Astrocyte of the hippocampus (primary cell): ENCODE measurements at regions not wholly inside any gene's neighbourhood (a gene's known extent, or its start where the extent isn't known, plus 50 kb on each side); places are given as distances from the start of the nearest gene placed in this dataset.
"Not testable (repeated sequence)": the region's sequence is repeated elsewhere in the genome, so short reads cannot be mapped to it uniquely, and the experiment has no call there.

Source experiments
- DNase-seq: peaks from one replicate; pipeline ENCODE4 v3.0.0; 2011; ENCODE audit warnings: low read depth, low spot score

DNA sequence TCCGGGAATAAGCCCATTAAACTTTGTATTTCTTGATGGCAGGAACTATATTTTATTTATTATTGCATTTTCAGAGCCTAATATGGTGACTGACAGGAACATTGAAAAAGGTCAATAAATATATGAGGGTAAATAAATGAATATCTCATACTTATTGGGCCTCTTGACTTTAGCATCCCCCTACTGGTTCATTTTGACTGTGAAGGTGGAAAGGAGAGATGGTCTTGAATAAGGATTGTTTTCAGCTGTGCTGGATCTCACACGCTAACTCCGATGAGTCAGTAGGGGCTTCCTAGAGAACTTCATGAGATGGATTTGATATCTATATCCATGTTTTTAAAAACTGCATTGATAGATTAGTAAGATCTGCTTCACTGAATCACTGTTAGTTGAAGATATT is 1026.0 kb downstream of the REEP3 start:
- no peak for DNase-seq

DNA sequence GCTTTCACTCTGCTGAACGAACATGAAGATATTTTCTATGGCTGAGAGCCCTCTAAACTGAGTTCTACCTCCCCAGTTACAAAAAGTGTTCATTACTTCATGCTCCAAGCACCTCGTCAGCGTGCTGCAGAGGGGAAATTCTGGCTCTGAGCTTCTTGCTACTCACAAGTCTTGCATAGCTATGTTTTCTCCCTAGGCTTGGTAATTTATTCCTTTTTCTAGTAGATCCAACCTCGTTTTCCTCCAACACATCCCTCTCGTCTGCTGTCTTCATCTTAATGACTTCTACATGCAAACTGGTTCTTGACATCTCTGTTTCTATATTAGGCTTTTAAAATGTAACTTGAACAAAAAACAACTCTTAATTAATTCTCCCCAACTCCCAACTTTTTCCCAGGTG is 1034.5 kb downstream of the REEP3 start:
- no peak for DNase-seq

DNA sequence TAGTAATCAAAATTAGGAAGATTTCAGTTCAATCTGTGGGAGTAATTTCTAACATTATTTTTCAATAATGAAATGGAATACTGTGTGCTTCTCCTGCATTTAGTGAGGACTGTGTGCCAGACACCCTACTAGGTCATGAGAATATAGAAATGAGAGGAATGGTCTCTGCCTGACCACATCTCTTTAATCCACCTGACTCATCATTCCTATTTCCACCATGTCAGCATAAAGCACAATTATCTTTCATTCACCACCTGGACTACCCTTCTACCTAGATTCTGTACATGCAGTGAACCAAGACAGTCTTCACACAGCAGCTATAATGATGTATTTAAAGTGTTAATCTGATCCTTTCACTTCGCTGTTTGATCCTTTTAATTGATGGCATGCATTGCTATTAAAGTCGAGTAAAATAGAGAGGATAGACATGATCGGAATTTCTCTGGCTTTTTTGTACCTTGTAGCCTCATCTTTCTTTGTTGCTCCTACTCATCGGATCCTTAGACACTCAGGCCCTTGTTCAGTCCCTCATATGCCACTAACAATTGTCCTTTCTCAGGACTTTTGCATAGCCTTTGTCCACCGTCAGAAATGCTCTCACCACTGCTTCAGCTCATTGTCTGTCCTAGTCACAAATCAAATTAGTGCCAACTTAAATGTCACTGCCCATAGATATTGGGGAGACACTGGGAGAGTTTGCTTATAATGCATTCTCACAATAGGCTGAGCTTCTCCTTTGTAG is 1037.1 kb downstream of the REEP3 start:
- no peak for DNase-seq

DNA sequence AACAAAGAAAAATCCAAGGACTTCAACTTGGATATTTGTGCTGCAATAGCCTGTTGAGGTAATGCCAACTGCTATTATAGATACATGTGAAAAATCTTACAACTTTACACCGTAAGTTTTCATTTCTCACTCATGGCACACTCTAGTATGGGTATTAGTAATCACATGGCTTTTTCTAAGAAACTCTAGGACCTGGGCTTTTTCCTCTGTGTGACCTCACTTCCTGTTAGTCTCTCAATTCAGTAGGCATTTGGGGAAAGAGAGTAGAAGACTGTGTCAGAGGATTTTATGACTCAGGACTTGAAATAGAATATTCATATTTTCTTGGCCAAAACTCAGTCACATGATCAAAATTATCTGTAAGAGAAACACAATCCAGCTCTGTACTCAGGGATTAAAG is 1049.9 kb downstream of the REEP3 start:
- DNase-seq, result no peak

DNA sequence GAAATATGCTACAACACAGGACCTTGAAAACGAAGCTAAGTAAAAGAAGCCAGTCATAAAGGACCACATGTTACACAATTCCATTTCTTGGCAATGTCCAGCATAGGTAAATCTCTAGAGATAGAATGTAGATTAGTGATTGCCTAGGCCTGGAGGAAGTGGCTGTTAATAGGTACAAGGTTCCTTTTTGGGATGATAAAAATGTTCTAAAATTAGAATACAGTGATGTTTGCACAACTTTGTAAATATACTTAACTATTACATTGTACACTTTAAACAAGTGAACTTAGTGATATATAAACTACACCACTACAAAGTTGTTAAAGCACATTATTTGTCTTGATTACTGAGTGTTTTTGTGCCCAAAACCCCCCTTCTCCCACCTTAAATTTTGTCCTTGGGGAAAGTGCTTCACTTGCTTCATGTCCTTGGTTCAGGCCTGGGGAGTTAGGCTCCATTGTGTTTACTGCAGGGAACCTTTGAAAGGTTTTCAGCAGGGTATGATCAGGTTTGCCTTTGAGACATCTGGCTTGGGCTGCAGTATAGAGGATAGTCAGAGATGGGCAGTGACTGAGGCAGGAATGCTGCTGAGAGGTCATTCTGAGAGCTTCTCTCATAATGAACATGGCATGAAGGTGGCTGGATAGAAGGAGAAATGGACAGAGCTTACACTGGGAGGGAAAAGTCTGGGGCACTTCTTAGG is 1052.6 kb downstream of the REEP3 start:
- no peak for DNase-seq

DNA sequence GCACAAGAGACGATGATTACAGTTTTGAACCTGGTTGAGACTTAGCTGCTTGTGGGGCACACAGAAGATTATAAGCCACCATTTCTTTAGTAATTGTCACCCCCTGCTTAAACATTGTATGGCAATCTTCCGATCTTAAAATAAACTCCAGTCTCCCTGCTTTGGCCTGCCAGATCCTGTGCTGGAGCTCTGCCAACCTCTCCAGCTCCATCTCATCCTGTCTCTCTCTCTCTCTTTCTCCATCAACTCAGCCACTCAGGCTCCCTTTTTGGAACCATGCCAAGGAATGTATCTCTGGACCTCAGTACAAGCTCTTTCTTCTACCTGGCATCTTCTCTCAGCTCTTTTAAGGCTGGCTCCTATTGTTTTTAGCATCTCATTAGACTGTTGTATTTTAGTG is 1053.2 kb downstream of the REEP3 start:
- DNase-seq, result peak; percentile 19

DNA sequence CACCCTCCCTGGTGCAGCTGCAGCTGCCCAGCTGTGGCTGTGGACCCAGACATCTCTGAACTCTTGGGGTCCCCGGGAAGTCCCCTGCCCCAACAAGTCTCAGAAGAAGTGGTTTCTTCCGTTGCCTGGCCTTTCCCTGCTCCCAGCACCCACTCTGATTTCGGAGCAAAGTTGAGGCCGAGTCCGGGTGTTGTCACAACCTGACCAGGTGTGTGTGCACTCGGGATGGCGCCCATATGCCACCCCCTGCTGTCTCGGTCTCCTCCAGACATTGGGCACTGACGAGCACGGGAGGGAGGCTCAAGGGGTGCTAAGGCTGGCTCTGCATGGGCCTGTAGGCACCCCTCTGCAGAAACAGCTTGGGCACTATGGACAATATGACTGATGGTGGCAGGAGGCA is 1055.3 kb downstream of the REEP3 start:
- no peak for DNase-seq

DNA sequence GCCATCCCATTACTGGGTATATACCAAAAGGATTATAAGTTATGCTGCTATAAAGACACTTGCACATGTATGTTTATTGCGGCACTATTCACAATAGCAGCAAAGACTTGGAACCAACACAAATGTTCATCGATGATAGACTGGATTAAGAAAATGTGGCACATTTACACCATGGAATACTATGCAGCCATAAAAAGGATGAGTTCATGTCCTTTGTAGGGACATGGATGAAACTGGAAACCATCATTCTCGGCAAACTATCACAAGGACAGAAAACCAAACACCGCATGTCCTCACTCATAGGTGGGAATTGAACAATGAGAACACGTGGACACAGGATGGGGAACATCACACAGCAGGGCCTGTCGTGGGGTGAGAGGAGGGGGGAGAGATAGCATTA is 1057.6 kb downstream of the REEP3 start:
- DNase-seq, result not testable (repeated sequence)

DNA sequence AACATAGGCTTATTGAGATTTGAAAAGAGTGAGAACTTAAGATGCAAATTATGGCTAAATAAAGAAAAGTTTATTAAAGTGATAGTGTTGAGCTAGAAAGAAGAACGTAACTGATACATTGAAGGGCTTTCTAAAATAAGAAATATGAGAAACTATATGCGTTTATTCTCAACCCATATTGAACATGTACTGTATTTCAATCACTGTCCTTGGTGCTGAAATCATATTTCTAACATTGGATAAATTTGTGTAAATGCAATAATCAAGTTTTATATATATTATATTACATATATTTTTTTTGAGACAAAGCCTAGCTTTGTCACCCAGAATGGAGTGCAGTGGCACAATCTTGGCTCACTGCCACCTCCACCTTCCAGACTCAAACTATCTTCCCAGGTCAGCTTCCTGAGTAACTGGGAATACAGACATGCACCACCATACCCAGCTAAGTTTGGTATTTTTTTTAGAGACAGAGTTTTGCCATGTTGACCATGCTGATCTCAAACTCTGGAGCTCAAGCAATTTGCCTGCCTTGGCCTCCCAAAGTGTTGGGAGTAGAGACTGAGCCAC is 1065.8 kb downstream of the REEP3 start:
- DNase-seq, result peak; percentile 1

DNA sequence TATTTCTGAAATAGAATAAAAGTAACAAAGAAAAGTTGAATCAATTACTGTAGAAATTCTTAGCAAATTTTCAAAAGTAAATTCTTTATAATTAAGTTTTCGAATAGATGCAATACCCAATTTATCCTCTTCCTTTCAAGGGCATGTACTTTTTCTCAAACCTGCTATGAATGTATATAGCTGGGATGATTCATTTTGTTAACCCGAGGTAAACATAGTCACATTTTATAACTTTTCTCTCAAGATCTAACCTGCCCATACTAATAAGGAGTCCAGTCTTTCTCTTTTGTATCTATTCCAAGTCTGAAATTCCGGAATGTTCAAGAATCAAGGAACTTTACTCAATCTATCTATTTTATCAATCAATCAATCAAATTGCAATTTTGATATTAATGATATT is 1072.9 kb downstream of the REEP3 start:
- no peak for DNase-seq

DNA sequence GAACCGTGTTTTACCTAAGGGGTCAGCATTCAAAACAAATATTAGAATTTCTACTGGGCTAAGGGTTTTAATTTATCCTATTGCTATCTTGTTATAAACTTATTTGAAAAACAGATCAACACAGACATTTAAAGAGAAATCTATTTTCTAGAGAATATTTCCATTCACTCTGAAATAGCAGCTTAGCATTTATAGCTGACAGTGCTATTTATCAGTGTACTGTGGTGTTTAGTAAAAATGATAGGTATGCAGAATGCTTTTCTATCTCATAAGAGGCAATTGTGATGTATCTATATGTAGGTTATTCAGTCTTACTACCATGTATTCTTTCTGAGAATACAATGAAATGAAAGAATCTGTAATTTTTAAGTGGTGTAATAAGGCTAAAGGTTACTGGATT is 1077.4 kb downstream of the REEP3 start:
- DNase-seq, result no peak

DNA sequence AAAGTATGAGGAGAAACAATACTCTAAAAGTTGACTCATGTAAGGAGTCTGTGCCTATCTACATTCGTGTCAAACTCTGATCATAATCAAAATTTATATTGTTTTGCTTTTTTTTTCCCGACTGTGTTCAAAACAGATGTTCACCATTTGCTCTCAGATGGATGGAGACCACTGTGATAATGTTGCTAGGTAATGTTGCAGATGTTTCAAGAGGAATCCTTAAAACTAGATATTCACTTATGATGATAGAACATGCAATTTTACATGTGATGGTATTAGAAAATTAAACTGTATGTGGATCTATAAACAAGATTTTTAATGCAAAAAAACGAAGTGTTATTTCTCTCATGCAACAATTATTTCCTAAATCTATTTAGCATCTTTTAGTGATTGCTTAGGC is 1080.1 kb downstream of the REEP3 start:
- DNase-seq, result no peak

DNA sequence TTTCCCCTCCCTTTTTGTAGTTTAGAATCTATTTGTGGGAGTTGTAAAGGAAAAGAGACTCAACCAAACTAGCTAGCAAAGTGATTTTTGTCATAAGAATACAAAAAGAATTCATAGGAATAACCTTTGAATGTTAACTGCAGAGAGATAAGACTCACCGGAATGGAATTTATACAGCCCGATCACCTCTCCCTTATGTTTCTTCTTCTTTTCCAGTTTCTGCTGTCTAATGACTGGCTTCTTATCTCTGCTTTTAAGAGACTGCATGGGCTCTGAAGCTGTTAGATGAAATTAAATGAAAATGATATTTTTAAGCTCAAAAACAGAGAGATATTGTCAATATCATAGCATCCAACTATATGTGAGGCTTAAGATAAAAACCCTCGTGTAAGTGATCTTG is 1095.9 kb downstream of the REEP3 start:
- DNase-seq, result no peak

DNA sequence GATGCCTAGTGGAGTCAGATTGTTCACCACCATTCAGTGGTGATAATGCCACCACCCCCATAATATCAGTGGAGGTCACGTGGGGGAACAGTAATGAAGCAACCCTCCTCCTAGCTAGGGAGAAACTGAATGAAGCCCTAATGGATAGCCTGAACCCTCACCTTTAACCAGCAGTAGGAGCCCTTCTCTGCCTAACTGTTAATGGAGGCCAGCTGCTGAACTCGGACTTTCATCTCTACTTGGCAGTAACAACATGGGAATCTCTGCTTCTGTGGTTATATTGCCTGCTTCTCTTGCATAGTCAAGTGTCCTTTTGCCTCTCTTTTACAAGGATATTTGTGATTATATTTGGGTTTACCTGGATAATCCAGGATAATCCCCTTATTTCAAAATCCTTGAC is 1097.9 kb downstream of the REEP3 start:
- no peak for DNase-seq

DNA sequence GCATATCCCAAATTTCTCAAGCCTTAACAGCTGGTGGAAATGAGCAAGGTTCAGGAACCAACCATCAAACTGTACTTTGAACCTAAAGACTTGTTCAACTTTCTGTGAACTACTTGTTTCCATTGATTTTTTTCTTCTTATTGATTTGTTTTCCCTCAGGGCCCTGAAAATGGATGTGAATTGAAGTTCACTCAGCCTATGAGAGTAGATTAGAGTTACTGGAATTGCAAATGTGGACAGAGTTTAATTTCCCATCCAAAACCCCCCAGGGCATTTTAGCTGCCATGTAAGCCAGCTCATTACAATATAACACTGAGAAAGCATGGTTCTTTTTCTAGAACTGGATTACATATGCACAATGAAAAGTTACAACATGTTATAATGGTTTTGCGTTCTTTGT is 1105.7 kb downstream of the REEP3 start:
- DNase-seq, result no peak

DNA sequence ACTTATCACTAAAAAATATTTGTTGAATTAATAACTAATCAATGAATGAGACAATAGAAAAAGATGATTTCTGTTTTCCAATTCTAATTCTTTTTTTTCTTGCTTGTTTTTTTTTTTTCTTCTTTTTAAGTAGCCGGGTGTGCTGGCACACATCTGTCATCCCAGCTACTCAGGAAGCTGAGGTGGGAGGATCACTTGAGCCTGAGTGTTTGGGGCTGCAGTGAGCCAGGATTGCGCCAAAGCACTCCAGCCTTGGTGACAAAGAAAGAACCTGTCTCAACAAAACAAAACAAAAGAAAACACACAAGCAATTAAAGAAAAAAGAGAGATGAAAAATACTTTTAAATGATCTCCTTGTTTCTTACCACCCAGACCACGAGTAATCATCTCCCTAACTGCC is 1109.3 kb downstream of the REEP3 start:
- DNase-seq, result no peak

DNA sequence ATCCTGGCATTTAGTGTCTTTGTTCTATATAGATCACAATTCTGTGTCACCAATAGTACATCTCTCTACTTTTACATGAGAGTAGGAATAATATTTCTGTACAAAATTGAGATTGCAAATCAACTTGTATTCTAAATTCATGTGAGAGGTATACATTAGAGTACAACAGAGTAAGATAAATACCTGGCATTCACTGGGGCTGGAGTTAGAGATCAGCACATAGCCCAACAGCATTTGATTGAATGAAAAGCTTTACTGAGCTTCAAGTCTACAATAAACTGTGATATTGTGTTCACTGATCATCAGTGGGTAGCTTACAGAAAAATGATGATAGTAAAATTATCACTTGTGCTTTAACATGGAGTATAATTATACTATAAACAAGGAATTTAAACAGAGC is 1114.7 kb downstream of the REEP3 start:
- DNase-seq, result no peak

DNA sequence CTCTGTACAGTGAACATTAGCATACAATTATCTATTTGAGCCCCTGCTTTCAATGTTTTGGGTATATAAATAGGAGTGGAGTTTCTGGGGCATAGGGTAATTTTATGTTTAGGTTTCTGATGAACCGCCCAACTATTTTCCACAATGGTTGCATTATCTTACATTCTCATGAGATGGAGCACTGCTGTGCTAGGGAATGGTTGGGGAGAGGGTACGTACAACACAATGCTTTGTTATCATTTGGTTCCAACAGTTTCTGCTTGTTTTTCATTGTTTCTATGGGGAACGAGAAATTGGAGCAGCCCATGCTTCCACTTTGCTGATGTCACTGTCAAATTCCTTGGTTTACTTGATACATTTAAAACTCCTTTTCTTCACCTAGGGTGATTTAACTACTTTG is 1115.3 kb downstream of the REEP3 start:
- DNase-seq, result no peak

DNA sequence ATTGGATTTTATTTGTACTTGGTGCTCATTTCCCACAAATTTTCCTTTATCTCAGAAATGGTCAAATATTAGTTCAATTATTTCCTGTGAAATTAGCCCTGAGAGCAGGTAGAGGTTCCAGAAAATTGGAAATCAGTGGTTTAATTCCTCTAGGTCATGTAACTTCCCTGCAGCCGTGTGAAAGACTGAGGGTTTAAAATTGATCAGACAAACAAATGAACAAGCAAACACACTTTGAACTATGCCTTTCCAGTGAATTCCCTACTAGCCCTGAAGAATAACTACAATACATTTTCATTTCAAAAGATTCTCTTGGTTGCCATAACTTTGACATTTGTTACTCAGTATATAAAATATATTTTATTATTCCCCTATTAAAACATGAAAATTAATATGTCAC is 1116.7 kb downstream of the REEP3 start:
- DNase-seq, result no peak

DNA sequence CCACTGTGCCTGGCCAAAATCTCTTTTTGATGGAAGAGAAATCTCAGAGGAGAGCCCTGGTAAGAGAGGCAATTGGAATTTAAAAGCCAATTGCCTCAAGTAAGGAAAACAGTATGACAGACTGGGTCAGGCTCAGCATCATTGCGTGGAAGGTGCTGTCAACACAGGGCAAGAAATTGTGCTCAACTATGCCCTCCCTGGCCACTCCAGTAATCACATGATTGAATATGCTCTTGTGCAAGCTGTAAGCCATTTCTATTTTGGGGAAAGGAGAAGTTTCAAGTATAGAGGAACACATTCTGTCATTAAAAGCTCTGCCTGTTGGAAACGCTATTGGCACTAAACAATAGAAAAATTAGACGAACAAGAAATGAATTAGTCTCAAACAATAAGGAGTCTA is 1127.7 kb downstream of the REEP3 start:
- DNase-seq, result no peak

DNA sequence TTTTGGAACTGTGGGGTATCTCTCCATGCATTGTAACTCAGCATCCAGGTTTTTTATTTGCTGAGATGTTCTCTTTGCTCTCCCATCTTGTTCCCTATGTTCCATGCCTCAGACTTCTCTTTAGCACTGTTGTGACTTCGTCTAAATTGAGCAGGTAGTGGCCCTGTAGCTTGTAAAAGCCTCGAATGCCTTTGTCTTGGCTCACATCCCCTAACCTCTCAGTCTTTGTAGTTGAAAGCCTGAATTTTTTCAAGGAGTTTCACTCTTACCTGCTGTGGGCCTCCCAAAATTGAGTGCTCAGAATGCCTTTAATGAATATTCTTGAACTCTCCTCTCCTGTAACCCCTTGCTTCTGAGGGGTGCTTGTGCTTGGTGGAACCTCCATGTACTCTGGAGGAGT is 1137.3 kb downstream of the REEP3 start:
- no peak for DNase-seq

DNA sequence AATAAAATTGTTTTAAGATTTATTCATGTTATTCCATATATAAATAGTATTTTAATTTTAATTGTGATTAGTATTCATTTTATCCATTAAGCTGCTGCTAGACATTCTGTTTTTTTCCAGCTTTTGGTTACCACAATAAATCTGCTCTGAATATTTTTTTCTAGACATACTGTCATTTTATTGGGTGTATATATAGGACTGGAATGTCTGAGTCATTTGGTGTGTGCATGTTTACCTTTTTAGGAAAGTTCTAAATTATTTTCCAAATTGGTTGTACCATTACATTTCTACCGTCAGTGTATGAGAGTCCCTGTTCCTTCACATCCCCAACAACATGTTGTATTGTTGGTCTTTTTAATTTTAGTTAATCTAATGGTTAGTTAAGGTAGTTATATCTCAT is 1138.1 kb downstream of the REEP3 start:
- no peak for DNase-seq

DNA sequence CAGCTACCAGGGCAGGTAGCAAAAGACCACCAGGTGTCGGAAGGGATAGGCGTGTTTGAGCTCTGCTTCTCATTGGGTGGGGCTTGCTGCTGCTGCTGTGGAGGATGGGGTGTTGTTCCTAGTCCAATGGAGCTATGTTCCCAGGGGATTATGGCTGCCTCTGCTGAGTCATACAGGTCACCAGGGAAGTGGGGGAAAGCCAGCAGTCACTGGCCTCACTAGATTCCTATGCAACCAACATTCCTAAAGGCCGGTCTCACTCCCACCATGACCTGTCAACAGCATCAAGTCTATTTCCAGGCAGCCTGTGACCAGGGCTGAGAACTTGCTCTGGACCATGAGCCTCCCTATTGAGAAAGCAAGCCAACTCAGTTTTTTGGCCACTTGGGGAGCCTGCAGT is 1160.8 kb downstream of the REEP3 start:
- peak; percentile 60 for DNase-seq
